Left colon (tissue), 2 donors: ENCODE measurements at regions not wholly inside any gene's neighbourhood (a gene's known extent, or its start where the extent isn't known, plus 50 kb on each side); places are given as distances from the start of the nearest gene placed in this dataset.
"Not testable (repeated sequence)": the region's sequence is repeated elsewhere in the genome, so short reads cannot be mapped to it uniquely, and the experiment has no call there.

Experiments used
- ATAC-seq: fragments of 200-7000 bp; cut with Tn5 transposase; one replicate; pipeline ENCODE4 v1.9.1; 2020; ENCODE audit warnings: mild to moderate bottlenecking, moderate library complexity
- DNase-seq, 2 donors: peaks; one replicate each; pipeline ENCODE4 v3.0.0-alpha.2; 2020
- intact Hi-C, 2 donors: fragments of 100-400 bp; cut with DNase I in 1 of 2; cut with micrococcal nuclease in 1 of 2; formaldehyde crosslinking; loops; one replicate each; pipeline versions ENCODE4 v1.11.2 to v1.14.0; 2022; cut with DNase I, micrococcal nuclease
- donor health status: DM: no; HTN: no; CAD: no.
- donor health status: DM: yes; HTN: yes; CAD: no.

DNA sequence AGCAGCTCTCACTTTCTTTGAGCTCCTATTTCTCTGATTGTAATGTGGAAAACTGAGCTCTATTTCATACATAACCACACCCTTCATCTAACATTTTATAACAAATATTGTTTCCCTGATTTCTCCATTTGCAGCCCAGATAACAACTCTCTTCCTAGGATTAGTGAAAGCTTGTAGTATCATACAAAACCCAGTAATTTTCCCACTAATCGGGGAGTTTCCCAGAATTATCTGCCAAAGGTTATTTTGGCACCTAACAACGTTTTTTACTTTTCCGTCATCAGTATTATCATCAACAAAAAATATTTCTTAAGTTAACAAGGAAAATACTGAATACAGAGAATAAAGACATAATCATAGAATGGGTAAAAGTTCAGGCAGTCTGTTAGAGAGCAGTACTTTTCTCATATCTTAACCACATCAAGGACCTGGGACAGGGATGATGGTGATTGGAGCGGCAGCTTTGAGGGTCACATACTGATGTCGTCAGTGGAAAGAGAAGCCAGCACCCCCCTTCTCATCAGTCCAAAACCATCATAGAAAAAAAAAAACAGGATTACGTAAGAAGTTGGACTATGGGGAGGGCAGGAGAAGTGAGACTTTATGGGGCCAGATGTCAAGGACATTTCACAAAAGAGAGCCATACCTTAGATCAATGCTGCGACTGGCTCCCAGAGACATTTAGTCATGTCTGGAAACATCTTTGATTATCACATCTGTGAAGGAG, 166.1 kb upstream of the TNFAIP3 start:
- DNase-seq, result no peak
- no peak for ATAC-seq
- intact Hi-C loops, result loop anchor here (10.0 kb wide), 2 partner anchors 254 to 274 kb away; no protein-coding TSS in a partner anchor

DNA sequence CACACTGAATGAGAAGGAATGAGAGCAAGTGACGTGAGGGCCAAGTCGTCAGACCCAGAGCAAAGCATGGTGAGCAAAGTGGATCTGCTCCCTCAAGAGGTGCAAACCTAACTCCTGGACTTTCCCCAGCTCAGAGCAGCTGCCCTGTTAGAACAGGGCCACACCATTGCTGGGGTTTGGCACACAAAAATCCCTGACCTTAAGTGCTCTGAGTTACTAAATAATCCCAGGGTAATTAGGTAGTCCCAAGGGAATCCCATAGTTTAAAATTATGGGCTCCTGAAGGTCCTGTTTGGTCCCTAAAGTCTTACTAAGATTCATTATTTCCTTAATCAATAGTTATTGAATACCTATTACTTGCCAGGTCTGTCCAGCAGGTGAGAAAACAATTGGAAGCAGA, 165.1 kb upstream of the TNFAIP3 start:
- ATAC-seq, result no peak
- DNase-seq, result no peak
- intact Hi-C loops, result loop anchor here (10.0 kb wide), 2 partner anchors 253 to 273 kb away; no protein-coding TSS in a partner anchor

DNA sequence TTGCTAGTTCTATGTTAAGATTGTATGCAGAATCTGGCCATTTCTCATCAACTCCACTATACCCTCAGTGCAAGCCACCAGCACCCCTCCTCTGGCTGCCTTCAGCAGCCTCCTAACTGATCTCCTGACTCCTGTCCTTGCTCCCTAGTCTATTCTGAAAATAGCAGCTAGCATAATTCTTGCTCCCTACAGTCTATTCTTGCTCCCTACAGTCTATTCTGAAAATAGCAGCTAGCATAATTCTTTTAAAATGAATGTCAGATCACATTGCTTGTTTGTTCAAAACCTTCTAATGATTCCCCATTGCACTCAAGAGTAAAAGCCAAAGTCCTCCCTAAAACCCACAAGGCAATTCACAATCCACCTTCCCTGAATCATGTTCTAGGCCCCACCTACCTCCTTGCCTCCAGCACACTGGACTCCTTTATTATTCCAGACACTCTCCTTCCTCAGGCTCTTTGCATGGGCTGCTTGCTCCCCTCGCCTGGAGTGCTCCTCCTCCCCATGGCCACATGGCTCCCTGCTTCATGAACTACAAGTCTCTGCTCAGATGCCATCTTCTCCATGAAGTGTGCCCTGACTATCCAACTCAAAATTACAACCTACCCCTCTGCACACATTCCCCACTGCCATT, 164.2 kb upstream of the TNFAIP3 start:
- intact Hi-C loops, result loop anchor here (10.0 kb wide), 2 partner anchors 252 to 272 kb away; no protein-coding TSS in a partner anchor
- ATAC-seq (peak; percentile 55), DNase-seq (no peak)

DNA sequence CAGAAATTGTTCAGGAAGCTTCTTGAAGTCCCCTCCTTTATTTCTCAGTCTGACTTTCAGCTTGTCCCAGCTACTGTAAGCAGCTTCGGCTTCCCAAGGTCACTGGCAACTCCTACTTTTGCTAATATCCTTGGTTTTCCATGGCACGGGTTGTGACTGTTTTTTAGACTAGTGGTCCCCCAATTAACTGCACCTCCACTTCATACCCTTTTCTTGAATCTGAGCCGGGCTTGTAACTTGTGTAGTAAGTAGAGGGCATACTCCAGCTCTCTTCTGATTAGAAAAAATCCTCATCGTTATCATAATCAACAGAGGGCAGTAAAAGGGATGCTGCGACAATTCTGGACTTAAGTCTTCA, 162.3 kb upstream of the TNFAIP3 start:
- DNase-seq, result no peak
- intact Hi-C loops, result loop anchor here (5.0 to 10.0 kb wide), 5 partner anchors 163 to 403 kb away; partner anchors contain the start of genes PERP (in 1 of the 2) and TNFAIP3 (in 1 of the 2)
- ATAC-seq, result no peak

DNA sequence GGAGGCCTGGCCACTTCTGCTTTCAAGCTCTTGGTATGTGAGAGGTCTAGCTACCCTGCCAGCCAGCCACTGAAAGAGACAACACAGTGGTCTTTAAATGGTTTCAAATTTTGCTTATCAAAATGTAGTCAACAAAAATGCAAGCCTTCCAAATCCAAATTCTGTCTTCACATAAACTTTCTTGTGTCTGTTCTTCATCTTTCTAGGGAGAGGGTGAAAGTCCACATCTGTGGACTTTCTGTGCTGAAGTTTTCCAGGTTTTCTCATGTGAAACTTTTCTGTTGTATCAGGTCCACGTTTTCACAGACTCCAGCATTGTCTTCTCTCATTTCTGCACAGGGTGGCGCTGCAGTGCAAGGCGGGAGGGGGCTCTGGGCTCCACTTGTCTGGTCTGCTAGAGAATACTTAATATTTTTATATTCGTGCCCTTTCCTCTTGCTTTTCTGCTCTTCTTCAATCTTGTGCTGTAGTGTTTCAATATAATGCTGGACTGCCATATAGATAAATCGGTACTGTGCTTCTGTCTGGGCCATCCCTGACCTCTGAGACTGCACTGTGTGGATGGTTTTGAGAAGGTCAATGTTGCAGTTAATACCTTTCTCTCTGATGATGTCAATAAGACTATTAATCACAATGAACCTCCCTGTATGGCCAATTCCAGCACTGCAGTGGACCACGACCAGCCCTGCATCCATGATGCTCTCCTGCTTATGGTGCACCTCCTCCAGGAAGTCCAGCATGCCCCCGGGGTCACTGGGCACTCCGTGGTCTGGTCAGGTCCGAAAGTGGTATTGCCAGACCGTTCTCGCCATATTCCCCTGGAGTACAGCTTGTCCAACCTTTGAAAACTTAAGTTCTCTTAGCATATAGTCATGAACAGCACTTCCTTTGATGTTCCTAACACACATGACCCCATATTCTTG, 161.6 kb upstream of the TNFAIP3 start:
- intact Hi-C loops, result loop anchor here (5.0 to 10.0 kb wide), 5 partner anchors 162 to 402 kb away; partner anchors contain the start of genes PERP (in 1 of the 2) and TNFAIP3 (in 1 of the 2)
- DNase-seq (peak in 1 of 2 donors; percentile 71), ATAC-seq (peak; percentile 58)

DNA sequence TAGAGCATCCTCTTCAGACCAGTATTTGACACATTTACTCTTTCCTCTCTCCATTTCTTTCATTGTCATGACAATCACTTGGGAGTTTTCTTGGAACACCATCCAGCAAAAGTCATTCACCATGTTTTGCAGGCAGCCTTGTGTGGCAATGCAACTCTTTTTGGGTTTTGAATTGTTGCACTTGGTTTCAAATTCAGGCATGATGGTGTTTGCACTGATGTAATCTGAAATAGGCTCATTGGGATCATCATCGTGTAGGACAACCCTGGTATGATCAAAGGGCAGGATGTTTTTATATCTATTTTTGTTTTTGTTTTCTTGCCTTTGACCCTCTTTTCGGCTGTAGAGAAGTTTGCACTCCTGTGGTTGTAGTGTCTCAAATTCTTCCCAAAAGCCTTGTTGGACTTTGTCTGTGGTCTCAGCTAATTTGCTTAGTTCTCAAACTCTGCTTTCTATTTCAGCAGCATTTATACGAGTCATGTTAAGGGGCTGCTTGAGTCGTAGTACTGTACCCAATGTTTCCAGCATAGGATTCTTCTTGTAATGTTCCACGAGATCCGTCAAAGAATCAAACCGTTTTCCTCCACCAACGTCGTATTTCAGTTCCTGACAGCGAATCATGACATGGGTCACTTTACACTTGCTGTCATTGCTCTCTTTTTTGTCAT, 160.8 kb upstream of the TNFAIP3 start:
- ATAC-seq (no peak), DNase-seq (no peak)
- intact Hi-C loops, result loop anchor here (5.0 to 10.0 kb wide), 5 partner anchors 161 to 401 kb away; partner anchors contain the start of genes PERP (in 1 of the 2) and TNFAIP3 (in 1 of the 2)

DNA sequence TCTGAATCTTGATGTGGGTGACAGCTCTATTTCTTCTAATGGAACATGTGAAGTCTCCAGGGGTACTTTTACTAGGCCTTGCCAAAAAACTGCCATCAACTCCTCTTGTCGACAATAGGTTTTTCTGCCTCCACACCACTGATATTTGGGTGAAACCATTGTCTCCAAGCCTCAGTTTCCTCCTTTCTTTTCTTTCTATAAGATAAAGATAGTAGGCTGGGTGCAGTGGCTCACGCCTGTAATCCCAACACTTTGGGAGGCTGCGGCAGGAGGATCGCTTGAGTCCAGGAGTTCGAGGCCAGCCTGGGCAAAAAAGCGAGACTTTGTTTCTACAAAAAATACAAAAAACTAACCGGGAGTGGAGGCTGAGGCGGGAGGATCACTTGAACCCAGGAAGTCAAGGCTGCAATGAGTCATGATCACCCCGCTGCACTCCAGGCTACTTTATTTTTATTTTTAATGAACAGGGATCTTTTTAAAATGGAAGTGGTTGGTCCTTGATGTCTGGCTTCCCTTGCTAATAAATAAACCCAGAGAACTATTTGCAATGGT, 159.9 kb upstream of the TNFAIP3 start:
- intact Hi-C loops, result loop anchor here (5.0 to 10.0 kb wide), 5 partner anchors 160 to 400 kb away; partner anchors contain the start of genes PERP (in 1 of the 2) and TNFAIP3 (in 1 of the 2)
- DNase-seq (no peak), ATAC-seq (no peak)

DNA sequence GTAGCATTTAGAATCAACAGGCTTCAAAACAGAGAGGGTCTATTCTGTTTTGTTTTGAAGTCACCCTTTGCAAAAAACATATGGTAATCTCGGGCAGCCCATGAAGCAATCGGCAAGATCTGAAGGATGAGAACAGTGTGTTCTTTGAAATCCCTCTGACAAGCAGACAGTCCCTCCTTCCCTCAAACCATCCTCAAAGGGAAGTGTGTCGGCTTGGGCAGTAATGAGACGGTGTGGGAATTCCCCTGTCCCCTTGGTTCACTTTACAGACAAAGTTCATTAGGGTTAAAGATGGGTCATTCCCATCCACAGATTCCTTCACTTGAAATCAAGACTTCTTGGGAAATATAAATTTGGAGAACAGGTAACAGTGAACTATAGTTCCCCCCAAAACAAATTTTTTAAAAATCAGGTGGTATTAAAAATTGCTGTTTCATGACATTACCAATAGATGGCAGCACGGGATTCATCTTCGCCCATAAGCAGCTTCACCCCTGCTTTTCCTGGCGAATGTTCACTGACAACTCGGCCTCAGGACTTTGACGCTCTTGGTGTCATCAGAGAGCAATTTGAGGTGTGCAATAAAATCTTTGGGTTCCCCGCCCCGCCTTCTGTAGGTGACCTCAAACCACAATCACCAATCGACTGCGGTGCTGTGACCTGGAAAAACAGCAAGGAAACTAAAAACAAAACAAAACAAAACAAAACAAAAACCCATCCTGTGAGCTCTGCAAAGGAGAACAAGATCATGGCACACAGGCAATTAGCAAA, 159.3 kb upstream of the TNFAIP3 start:
- peak; percentile 70 to 82 for DNase-seq
- intact Hi-C loops, result loop anchor here (5.0 to 10.0 kb wide), 5 partner anchors 160 to 400 kb away; partner anchors contain the start of genes PERP (in 1 of the 2) and TNFAIP3 (in 1 of the 2)
- peak; percentile 81 for ATAC-seq

DNA sequence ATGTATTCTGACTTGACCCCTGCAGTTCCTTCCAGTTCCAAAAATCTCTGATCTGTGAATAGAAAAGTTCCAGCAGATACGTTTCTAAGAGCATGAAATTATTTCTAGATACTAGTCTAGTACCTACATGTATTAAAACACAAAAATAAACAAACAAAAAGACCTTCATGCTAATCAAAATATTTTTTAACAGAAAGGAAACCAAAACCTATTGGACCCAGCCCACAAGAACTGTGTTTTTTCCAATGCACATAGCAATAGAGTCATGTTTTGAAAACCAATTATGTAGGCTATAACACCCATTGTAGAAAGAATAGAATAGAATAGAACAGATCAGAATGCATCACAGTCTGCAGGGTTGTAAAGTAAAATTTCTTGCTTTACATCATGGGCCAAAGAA, 158.6 kb upstream of the TNFAIP3 start:
- intact Hi-C loops, result loop anchor here (5.0 to 10.0 kb wide), 5 partner anchors 159 to 399 kb away; partner anchors contain the start of genes PERP (in 1 of the 2) and TNFAIP3 (in 1 of the 2)
- DNase-seq, result no peak
- no peak for ATAC-seq

DNA sequence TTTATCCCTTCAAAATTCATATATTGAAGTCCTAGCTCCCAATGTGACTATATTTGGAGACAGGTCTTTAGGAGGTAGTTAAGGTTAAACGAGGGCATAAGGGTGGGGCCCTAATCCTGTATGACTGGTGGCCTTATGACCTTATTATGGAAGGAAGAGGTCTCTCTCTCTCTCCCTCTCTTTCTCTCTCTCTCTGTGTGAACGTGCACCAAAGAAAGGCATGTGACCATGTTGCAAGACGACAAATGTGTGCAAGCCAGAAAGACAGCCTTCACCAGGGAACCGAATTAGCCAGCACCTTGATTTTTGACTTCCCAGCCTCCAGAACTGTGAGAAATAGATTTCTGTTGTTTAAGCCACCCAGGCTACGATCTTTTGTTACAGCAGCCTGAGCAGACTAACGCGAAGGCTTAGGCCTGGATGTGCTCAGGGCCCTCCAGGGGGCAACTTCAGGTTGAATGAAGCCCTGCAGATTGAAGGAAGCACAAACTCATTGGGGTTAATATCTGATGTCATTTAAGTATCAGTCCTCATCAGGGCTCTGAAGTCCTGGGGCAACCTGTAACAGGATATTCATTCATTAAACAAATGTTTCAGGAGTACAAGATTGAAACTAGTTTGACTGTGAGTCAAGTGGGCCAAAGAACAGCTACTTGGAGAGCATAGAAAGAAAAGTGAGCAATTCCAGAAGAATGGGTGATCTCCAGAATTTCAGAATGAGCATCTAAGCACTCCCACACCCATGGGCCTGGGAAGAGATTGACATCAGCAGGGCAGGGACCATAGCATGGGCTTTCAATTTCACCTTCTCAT, 157.4 kb upstream of the TNFAIP3 start:
- no peak for ATAC-seq
- intact Hi-C loops, result loop anchor here (5.0 to 10.0 kb wide), 5 partner anchors 158 to 398 kb away; partner anchors contain the start of genes PERP (in 1 of the 2) and TNFAIP3 (in 1 of the 2)
- DNase-seq, result no peak

DNA sequence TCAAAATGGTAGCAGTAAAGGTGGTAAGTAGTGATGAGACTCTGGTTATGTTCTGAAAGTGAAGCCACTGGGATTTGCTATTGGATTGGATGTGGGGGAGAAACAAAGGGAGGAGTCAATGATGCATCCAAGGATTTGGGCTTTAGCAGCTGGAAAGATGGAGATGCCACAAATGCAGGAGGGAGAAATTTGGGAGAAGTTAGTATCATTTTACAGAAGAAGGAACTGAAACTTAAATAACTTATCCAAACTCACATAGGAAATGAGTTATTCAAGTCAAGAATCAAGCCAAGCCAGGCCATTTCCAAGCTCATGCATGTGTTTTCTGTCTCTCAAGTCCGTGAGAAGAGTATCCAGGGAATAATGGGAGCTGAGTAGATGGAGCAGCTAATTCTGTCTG, 155.1 kb upstream of the TNFAIP3 start:
- no peak for ATAC-seq
- DNase-seq, result no peak
- intact Hi-C loops, result no loop called here

DNA sequence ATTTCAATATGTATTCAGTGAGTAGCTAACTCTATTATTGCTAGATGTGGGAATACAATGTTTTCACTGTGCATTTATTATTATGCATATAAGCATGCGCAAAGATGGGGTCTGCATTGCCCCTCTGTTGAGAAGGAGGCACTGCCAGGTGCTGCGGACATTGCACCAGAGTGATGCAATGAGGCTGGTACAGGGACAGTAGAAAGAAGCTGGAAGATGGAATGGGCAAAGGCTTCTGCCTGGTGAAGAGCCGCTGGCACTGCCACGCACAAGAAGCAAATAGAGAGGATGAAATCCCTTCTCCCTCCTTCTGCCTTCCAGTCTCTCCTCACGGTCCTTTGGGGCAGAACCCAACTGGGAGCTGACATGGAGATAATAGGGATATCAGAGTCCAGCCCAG, 154.5 kb upstream of the TNFAIP3 start:
- no peak for DNase-seq
- intact Hi-C loops, result no loop called here
- ATAC-seq, result no peak

DNA sequence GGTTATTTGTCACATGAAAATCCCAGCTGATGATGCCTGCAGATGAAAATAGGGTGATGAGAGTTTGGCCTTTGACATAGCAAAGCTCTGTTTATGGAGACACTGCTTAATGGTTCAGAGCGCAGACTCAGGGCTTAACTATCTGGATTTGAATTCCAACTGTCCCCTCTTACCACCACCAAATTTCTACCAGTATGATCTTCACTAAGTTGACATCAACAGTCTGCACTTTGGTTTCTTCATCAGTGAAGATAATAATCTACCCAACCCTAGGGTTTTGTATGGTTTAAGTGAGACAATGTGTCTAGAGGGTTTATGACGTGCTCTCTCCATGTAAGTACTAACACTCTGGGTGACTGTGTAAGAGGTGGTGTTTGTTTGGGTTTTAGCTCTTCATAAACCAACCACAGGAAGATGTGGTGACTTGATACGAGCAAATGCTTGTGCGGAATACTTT, 151.4 kb upstream of the TNFAIP3 start:
- intact Hi-C loops, result no loop called here
- ATAC-seq (peak; percentile 28), DNase-seq (no peak)

DNA sequence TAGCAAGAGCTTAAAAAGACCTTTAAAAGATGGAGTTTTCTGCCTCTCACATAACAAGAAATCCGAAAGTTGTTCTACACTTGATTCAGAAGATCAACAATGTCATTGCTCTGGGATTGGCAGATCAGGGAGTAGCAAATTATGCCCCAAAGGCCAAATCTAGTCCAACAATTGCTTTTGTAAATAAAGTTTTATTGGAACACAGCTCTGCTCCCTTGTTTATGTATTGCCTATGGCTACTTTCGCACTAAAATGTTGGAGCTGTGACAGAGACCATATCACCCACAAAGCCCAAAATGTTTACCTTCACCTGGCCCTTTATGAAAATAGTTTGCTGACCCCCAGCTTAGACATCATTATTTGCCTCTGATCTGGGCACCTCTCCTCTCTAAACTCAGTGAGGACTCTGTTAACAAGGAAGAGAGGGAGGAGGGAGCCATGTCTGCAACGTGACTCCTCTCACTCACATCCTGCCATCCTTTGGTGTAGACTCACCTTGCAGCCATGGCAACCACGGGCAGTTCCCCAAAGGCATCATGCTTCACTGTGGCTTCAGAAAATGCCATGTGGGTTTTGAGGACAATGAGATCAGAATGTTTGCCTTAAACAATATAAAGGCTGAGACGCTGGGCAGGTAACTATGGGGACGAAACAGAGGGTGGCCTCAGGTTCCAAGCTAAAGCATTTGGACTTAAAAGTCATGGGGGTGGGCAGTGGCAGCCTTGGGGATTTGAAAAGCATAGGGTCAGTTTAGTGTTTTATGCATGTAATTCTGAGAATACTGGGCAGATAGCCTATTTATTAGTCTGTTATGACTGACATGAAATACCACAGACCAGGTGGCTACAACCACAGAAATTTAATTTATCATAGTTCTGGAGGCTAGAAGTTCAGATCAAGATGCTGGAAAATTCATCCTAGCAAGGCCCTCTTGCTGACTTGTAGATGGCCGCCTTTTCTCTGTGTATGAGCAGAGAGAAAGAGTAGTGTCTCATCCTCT, 149.7 kb upstream of the TNFAIP3 start:
- ATAC-seq (no peak), DNase-seq (no peak)
- intact Hi-C loops, result no loop called here

DNA sequence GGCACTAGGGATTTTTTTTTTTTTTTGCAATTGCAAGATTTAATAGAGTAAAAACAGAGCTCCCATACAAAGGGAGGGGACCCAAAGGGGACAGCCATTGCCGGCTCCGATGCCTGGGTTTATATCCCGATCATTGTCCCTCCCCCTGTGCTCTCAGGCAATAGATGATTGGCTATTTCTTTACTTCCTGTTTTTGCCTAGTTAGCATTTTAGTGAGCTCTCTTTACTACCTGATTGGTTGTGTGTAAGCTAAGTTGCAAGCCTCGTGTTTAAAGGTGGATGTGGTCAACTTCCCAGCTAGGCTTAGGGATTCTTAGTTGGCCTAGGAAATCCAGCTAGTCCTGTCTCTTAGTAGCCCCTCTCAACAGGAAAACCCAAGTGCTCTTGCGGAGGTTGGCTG, 148.2 kb upstream of the TNFAIP3 start:
- intact Hi-C loops, result not testable (repeated sequence)

More for the DNA sequence above, 148.2 kb upstream of the TNFAIP3 start:
- DNase-seq, ATAC-seq: not testable (repeated sequence)
